GM18502 (cell line): ENCODE measurements at regions not wholly inside any gene's neighbourhood (a gene's known extent, or its start where the extent isn't known, plus 50 kb on each side); places are given as distances from the start of the nearest gene placed in this dataset.
"Not testable (repeated sequence)": the region's sequence is repeated elsewhere in the genome, so short reads cannot be mapped to it uniquely, and the experiment has no call there.

Experiments used
- ATAC-seq: cut with Tn5 transposase; IDR thresholded peaks from one replicate; pipeline ENCODE4 v1.9.1; 2021; ENCODE audit warnings: mild to moderate bottlenecking; ENCODE audit not compliant: unreplicated experiment, poor library complexity

DNA sequence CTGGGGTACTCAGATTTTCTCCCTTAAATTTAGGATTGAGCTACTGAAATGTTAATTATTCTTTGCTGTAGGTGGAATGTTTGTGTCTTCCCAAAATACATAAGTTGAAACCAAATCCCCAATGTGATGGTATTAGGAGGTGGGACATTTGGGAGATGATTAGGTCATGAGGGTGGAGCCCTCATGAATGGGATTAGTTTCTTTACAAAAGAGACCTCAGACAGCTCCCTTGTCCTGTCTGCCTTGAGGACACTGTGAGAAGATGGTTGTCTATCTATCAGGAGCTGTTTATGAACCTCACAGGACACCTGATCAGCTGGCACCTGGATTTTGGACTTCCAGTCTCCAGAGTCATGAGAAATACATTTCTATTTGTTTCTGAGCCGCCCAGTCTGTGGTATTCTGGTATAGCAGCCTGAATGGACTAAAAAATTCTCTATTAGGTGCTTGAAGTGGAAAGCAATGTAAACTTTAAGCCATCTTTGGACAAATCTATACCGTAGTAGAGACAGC is 99.2 kb upstream of the UXS1 start:
- no peak for ATAC-seq

GRCh38 chr2:106292627-106293026 is 98.5 kb upstream of the UXS1 start:
- ATAC-seq = no peak

DNA sequence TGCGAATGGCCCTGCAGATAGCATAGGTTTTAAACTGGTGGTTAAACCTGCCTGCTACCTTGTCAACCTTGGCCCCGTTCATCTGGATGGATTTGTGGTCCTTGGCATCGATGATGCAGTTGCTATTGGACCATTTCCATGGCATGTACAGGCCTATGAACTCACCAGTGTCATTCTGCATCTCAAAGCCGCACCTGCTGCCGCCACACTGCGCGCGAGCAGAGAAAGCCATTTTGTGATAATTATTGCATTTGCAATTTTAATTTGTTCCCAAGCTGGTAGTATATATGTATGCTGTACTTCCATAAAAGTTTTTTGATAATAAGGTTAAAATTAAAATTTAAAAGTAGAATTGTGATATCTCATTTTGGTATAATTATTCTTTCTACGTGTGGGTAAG is 94.8 kb upstream of the UXS1 start:
- no peak for ATAC-seq

DNA sequence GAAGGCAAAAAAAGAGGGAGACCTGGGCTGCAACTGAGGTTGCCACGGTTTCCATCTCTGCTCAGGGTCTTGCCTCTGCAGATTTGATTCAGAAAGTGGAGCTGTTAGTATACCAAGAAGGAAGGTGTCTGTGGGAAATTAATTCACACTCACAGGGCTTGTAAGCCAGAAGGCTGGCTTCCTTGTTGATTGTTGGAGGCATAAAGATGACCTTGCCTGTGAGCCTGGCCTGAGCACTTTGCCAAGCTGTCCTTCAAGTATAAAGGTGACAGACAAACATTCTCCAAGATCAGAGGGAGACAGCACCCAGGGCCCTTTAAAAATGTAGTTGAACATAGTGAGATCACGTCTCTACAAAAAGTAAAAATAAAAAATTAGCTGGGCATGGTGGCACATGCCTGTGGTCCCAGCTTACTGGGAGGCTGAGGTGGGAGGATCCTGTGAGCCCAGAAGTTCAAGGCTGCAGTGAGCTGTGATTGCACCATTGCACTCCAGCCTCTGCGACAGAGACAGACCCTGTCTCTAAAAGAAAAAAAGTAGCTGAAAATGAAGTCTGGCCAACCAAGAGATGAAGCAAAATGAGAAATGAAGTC is 91.2 kb upstream of the UXS1 start:
- ATAC-seq = no peak

DNA sequence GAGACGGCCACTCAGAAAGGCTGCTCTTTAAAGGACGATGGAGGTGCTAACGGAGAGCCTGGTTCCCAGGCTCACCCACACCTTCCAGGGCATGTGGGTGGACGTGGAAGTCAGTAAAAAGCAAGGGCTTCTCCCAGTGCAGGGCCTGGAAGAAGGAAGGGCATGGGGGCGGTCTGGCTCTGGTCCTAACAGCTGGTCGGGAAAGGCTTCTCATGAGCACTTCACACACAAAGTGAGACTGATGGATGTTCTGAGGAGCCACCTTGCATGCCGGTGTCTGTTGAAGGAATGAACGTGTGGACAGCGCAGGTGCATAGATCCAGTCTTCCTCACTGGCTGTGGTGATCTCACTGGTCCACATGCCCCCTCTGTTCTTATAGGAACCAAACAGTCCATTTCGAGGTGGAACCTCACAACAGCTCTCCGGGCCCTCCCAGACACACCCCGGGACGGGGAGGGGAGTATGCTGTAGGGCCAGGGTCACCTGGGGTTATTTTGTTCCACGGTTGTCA is 90.6 kb upstream of the UXS1 start:
- ATAC-seq = no peak

DNA sequence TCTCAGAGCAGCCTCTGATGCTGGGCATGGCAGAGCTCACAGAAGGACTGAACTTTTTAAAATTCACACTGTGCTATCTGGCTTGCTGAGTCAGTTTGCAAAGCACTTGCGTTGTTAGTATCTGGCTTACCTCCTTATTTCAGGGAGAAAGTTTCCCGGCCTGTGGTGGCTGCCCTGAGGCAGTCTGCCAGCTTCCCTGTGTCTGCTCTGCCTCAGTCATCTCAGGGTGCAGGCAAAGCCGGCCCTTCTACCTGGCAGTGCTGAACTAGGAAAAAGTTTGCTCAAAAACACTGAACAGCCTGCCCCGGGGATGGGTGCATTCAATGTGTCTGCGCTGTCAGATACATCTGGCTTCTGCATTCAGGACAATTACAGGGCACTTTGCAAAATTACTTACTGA is 90.2 kb upstream of the UXS1 start:
- no peak for ATAC-seq

DNA sequence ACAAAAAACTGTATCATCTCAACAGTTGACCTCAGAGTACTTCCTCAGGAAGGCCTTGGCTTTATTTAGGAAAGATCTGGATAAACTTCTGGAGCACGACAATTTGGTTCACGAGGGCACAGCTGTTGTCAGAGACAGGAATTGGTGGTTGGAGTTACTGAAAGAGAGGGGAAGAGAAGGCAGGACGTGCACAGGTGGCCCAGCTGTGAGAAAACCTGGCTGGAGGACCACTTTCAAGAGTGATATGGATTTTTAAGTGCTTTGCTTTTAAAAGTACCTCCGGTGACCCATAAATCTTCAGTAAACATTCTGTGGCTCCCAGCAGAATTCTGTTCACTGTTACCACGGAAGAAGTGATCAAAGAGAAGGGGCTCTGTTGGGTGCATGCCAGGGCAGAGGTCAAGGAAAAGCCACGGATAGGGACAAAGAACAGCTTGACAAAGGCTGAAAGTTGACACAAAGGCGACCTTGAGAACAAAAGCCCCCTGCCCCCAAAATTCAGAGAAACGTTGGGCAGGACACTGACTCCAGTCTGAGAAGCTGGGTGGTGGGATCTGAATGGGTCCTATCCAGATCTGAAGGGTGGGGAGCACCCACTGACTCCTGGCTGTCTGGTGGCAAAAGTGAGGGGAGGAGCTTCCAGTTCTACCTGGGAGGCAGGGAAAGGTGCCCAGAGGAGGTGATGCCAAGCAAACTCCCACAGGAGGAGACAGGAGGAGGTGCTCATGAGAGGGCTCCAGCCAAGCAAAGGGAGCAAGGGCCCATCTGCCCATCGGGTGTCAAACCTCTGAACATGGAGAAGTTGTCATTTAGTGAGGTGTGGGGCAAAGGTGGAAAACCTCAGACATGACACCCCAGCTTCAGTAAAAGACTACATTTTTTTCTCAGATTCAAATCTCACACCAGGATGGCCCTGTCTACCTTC is 89.4 kb upstream of the UXS1 start:
- not testable (repeated sequence) for ATAC-seq

DNA sequence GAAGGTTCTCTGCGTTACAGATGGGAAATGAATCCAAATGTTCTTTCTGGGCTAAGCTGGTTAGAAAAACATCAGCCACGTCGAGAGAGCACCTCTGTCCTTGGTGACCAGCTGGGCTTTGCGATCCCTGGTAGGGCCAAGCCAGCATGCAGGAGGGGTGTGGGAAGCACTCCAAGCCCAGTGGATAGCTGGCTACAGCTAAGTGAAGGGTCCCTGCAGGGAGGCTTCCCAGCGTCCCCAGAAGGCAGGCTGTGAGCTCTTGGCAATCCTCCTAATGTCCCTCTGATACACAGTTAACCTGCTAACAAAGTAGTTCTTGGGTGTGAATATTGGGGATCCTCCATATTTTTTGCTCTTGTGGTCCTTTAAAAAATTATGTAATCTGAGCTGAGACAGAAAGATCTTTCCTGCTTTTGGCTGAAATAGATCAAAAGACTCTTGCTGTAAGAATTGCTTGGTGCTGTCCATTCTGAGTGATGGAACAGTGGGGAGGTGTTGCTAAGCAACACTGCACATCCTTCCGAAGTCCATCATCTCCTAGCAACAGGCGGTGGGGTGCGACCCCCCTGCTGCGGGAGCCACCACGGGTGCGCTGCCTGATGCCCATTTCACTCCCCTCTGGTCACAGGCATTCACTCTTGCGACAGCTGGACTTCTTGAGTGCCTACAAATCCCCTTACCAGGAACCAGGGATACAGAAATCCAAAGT is 88.5 kb upstream of the UXS1 start:
- ATAC-seq = no peak

DNA sequence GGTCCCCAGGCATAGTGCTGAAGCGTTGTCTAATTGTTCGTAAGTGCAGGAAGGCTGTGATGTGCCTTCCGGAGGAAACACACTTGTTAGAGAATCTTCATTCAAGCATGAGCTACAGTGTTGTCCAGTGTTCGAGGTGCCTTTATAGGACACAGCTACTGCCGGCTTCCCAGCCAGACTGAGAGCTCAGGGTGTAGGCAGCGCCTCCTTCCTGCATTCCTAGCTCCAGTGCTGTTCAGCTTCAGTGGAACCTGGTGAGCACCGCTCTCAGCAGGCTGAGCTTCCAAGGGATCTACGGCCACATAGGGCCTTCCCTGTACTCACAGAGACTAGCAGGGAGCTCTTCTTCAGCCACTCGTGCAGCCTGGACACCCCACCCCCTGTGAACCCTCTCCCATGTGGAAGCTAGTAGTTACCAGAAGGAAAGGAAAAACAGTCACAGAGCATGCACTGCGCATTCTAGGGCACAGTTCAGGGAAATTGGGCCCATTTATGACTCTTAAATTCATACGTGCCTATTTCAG is 87.9 kb upstream of the UXS1 start:
- not testable (repeated sequence) for ATAC-seq

DNA sequence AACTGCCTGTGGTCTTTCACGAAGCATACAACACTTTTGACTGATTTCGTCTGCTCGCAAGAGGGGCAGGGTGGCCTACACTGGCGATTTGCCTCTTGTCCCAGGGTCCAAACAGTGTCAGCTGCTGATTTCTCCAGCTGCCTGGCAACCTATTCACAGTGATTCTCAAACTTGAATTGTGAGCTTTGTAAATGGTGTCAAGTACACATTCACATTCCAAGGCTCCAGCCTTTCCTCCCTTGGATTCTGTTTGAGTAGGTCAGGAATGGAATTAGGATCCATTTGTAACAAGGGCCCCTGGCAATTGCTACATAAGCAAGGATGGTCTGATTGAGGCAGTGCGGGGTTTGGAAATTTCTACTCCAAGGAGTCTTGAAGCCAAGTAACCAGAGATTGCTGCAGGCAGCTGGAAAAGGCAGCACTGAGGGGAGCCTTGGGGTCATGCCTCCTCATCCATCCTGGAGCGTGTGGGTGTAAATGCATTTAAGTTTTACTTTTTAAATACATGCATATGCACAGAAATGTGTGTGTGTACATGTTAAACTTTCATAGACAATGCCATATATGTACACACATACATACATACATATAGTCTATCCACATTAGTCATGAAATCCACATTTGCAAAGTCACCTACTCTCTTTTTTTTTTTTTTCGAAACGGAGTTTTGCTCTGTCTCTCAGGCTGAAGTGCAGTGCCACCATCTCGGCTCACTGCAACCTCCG is 86.8 kb upstream of the UXS1 start:
- ATAC-seq = no peak

DNA sequence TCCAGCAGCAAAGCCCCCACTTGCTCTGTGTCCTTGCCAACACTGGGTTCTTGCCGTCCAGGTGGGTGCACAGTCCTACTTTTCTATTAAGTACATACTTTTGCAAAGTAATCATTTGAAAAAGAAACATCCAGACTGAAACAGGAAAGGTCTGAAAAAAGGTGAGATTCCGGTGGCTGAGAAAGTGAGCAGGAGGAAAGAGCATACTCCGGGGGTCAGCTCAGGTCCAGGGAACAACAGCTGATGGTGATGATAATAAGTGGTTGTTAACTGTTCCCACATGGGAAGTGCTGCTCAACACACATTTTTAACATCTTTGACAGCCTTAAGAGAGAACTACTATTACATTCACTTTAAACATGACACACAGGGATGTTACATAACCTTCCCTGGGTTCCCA is 86.1 kb upstream of the UXS1 start:
- no peak for ATAC-seq

- no peak for ATAC-seq
Observed at GRCh38 chr2:106278112-106278876, 84.2 kb upstream of the UXS1 start.

DNA sequence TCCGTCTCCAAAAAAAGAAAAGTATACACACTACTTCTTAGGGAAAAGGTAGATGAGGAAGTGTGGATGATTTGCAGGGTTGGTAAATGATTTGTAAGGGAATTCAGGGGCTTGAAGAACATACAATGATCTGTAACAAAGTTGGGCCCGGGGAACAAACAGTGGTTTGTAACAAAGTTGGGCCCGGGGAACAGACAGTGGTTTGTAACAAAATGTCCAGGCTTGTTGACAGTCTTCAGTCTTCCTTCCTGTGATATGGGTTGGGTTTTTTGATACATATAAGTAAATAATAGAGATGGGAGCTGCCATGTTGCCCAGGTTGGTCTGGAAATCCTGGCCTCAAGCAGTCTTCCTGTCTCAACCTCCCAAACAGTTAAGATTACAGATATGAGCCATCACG is 83.3 kb upstream of the UXS1 start:
- ATAC-seq = no peak

DNA sequence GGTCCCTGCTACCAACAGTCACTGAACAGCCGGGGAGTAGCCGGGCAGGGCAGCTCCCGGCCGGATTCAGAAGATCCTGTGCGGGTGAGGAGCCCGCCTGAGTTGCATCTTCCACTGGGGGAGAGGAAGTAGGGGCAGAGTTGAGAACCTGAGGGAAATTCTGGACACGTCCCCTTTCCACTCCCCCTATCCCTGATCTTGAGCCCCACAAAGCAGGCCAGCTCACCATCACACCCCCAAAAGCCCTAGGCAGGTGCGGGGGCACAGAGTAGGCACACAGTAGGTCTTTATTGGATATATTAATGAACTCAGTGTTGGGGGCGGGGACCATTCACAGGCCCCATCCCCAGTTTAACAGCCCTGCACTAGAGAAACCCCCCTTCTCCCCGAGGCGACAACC is 81.9 kb upstream of the UXS1 start:
- ATAC-seq = no peak

DNA sequence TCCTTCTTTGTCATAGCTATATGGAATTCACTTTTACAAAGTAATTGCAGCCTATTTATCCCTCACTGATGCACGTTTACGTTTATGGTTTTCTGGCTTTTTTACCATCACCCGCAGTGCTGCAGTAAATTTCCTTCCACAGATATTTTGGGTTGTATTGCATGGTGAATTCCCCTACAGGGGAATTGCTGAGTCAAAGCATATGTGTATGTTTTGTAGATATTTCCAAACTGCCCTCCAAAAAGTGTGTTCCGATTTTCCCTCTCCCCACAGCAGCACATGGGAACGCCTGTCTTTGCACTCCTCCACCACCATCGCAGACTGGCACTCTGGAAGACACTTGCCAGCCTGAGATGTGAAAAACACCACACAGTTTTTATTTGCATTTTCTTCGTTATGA is 80.6 kb upstream of the UXS1 start:
- no peak for ATAC-seq

DNA sequence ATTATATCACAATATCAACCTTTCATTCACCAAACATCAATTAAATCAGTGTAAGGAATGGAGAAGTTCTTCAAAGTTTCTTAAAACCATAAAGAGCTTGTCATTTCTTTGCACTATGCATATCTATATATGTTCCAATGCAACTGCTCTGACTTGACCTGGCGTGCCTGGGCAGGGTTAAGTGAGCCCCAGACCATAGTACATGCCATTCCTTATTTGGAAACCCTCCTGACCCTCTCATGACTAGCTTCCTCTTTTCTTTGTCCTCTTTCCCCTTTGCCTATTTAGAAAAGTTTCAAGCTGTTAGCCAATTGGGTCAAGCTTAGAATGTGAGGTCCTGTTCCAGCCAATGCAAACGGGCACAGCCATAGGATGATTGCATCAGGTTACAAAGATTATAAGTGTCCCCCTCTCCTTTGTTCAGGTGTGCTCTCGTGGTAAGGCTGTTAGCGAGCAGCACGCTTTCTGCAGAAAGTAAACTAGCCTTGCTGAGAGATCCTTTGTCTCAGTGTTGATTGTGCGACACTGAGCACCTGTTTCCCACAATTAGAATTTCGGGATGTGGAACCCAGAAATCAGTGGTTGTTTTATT is 78.2 kb upstream of the UXS1 start:
- no peak for ATAC-seq

GRCh38 chr2:106270471-106270891 is 76.4 kb upstream of the UXS1 start:
- ATAC-seq = no peak

- ATAC-seq = peak; percentile 82
Observed at GRCh38 chr2:106269591-106270291, 75.6 kb upstream of the UXS1 start.
